ENCODE measurements at regions not wholly inside any gene's neighbourhood (a gene's known extent, or its start where the extent isn't known, plus 50 kb on each side); places are given as distances from the start of the nearest gene placed in this dataset.

DNA sequence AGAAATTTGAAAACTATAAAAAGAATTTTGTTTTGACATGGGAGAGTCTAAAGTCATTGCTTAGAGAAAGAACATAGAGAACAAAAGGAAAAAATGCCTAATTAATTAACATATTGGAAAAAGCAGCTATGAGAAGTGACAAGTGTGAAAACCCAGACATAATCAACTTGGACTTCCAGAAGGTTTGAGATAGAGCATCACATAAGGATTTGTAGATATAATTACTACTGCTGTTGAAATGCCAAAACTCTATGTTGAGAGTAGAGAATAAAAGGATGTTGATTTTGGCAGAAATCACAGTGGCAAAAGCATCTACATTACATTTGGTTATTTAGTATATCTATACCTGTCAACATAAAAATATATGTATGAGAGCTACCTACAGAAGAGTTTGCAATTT, 135.1 kb downstream of the SLC41A2 start:
- Histone ChIP-seq H3K4me1 (replicated peaks in 1 of 2) (no peaks in the 10 kb centered on the region), H3K27ac (no peak overlapping the region), H3K4me3 (no peak overlapping the region)
- no peak for ATAC-seq (replicated peaks in 6 of 8)
- in situ Hi-C loops (cut with MboI; ENCODE audit: low pct_unique_long_range_greater_than_20kb in 2 of 9, low sequenced_read_pairs in 9 of 9, unreplicated experiment in 9 of 9): no loop called here

DNA sequence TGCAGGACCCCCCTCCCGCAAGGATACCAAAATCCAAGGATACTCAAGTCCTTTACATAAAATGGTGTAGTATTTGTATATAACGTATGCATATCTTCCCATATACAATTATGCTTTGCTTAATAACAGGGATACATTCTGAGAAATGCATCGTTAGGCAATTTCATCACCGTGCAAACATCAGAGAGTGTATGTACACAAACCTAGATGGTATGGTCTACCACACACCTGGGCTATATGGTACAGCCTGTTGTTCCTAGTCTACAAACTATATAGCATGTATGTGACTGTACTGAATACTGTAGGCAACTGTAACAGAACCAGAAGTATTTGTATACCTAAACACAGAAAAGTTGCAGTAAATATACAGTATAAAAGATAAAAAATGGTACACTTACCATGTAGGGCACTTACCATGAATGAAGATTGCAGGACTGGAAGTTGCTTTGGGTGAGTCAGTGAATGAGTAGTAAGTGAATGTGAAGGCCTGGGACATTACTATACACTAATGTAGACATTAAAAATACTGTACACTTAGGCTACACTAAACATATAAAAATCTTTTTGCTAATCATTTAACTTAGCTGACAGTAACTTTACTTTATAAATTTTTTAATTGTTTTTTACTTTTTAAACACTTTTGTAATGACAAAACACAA, 141.1 kb downstream of the SLC41A2 start:
- ATAC-seq (replicated peaks in 6 of 8): no peak
- WGBS, 10 experiments: 81 to 100% (median 94%) methylated on average over 1 to 4 of the region's 4 CpGs; no CpG with 5 or more reads in 3 of the 10 experiments
- Histone ChIP-seq H3K4me3 (no peak overlapping the region), H3K4me1 (replicated peaks in 1 of 2) (no peaks in the 10 kb centered on the region), H3K27ac (no peak overlapping the region)
- in situ Hi-C loops (cut with MboI; ENCODE audit: low pct_unique_long_range_greater_than_20kb in 2 of 9, low sequenced_read_pairs in 9 of 9, unreplicated experiment in 9 of 9): no loop called here

DNA sequence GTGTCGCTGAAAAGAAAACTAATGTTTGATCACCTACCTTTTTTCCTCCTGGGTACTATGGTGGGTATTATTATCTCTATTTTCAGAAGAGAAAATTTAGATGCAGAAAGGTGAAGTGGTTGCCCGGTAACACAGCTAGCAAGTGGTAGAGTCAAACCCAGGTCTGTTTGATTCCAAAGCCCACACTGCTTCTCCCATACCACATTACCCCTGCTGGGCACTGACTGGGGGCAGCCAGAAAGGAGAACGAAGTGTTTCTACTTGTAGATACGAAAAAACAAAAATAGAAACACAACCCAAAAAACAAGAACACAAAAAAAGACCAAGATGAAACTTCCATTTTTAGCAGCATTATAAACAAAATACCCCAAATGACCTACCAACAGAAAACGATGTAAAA, 142.2 kb downstream of the SLC41A2 start:
- Histone ChIP-seq H3K4me1 (replicated peaks in 1 of 2) (no peaks in the 10 kb centered on the region), H3K4me3 (no peak overlapping the region), H3K27ac (no peak overlapping the region)
- WGBS, 10 experiments: 77 to 94% (median 87%) methylated on average over 3 to 5 of the region's 5 CpGs
- no peak for ATAC-seq (replicated peaks in 6 of 8)
- in situ Hi-C loops (cut with MboI; ENCODE audit: low pct_unique_long_range_greater_than_20kb in 2 of 9, low sequenced_read_pairs in 9 of 9, unreplicated experiment in 9 of 9): no loop called here

DNA sequence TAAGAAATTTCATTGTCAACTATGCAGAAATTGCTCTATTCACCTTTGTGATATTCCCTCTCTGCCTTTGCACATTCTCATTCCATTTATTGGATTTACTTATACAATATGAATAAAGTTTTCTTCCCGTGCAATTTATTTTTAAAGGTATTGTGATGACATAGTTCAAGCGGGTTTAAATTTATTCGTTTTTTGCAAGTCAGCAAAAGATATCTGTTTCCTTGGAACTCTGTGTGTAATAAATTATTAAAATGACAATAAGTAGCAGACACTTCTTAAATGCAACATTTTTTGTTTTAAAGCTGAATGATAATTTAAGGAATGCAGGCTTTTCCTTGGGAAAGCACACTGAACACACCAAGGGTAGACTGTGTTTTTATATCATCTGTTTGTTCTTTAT, 143.1 kb downstream of the SLC41A2 start:
- ATAC-seq (replicated peaks in 6 of 8): peak in 1 of 8 experiments; percentile 22
- in situ Hi-C loops (cut with MboI; ENCODE audit: low pct_unique_long_range_greater_than_20kb in 2 of 9, low sequenced_read_pairs in 9 of 9, unreplicated experiment in 9 of 9): no loop called here
- Histone ChIP-seq H3K4me1 (replicated peaks in 1 of 2) (no peaks in the 10 kb centered on the region), H3K4me3 (no peak overlapping the region), H3K27ac (no peak overlapping the region)
- WGBS, 10 experiments: 27 to 79% (median 67%) methylated on average over 2 to 3 of the region's 3 CpGs

All from motor neuron (in vitro differentiated cells).